GM12878 (cell line): ENCODE measurements at regions not wholly inside any gene's neighbourhood (a gene's known extent, or its start where the extent isn't known, plus 50 kb on each side); places are given as distances from the start of the nearest gene placed in this dataset.

ENCODE experiments used
- ATAC-seq: fragments of 200-7000 bp; cut with Tn5 transposase; 3 replicates; pipeline ENCODE4 v1.9.1; 2020; ENCODE audit warnings: mild to moderate bottlenecking, moderate library complexity
- BruUV-seq: library from RNA; stranded (reverse); fragments of 400-500 nt; replicated peaks from 2 replicates; lab custom pipeline; 2021; lab: Mats Ljungman, UMichigan
- CTCF ChIA-PET: fragments of 300-600 bp; sonication (Branson Sonifier 250); formaldehyde crosslinking; extraction: SDS; loops from one replicate; lab custom pipeline; 2021; ENCODE audit warnings: inconsistent platforms; lab: Yijun Ruan, JAX
- POLR2A ChIA-PET: fragments of 350-600 bp; formaldehyde crosslinking; extraction: SDS; loops from one replicate; lab custom pipeline; 2021; ENCODE audit warnings: inconsistent platforms; lab: Charles Lee
- RAD21 ChIA-PET: fragments of 300-600 bp; sonication (Branson Sonifier 250); formaldehyde crosslinking; loops from one replicate; lab custom pipeline; 2023; ENCODE audit warnings: antibody characterized with exemption; ENCODE audit not compliant: unreplicated experiment; lab: Charles Lee
- SMC1A ChIA-PET: fragments of 300-600 bp; sonication (Branson Sonifier 250); formaldehyde crosslinking; loops from one replicate; lab custom pipeline; 2023; ENCODE audit not compliant: unreplicated experiment, uncharacterized antibody; lab: Charles Lee
- DNase-seq: peaks from one replicate; pipeline ENCODE4 v3.0.0-alpha.2; 2011; ENCODE audit warnings: low read depth, low spot score
- FAIRE-seq: peaks from 3 replicates; lab custom pipeline; 2011; peaks lifted over from hg19 to GRCh38; lab: Jason Lieb, UNC
- H2AFZ ChIP-seq: 2 replicates; pipeline ENCODE4 v1.6.0; 2011; ENCODE audit warnings: low read depth, low read length, control low read depth; ENCODE audit not compliant: control insufficient read depth
- H3K27ac ChIP-seq: 2 replicates; pipeline ENCODE4 v1.5.1; 2011; ENCODE audit warnings: control low read depth; ENCODE audit not compliant: control insufficient read depth, insufficient read depth
- H3K27me3 ChIP-seq, 2 experiments: replicated peaks in 1 of 2; 2 replicates each; pipeline versions ENCODE4 v1.6.0 to v1.6.1; 2011; ENCODE audit warnings: low read length in 1 of 2; ENCODE audit not compliant: control insufficient read depth in 2 of 2, insufficient read depth in 2 of 2
- H3K36me3 ChIP-seq, 2 experiments: 2 replicates each; pipeline ENCODE4 v1.5.1; 2011; ENCODE audit warnings: low read length in 1 of 2; ENCODE audit not compliant: control insufficient read depth in 2 of 2, insufficient read depth in 2 of 2
- H3K4me1 ChIP-seq: 2 replicates; pipeline ENCODE4 v1.6.1; 2011; ENCODE audit warnings: mild to moderate bottlenecking, low read length, moderate library complexity, mixed read lengths; ENCODE audit not compliant: control insufficient read depth, insufficient read depth
- H3K4me2 ChIP-seq: 2 replicates; pipeline ENCODE4 v1.6.0; 2011; ENCODE audit warnings: control low read depth; ENCODE audit not compliant: control insufficient read depth, insufficient read depth
- H3K4me3 ChIP-seq: fragments of 200-600 bp; sonication (generic); 2 replicates; pipeline ENCODE4 v1.5.1; 2016
- H3K79me2 ChIP-seq: 2 replicates; pipeline ENCODE4 v1.6.0; 2011; ENCODE audit warnings: low read length; ENCODE audit not compliant: control insufficient read depth, insufficient read depth
- H3K9ac ChIP-seq: 2 replicates; pipeline ENCODE4 v1.8.0; 2011; ENCODE audit warnings: low read length, control low read depth, mixed read lengths; ENCODE audit not compliant: control insufficient read depth, insufficient read depth
- H3K9me3 ChIP-seq: replicated peaks from 3 replicates; pipeline ENCODE4 v1.5.1; 2011; ENCODE audit warnings: mild to moderate bottlenecking, low read length; ENCODE audit not compliant: control insufficient read depth, insufficient read depth
- H4K20me1 ChIP-seq: 2 replicates; pipeline ENCODE4 v1.6.0; 2011; ENCODE audit not compliant: control insufficient read depth, insufficient read depth
- CHD1 ChIP-seq: IDR thresholded peaks from 2 replicates; pipeline ENCODE4 v1.6.1; 2012; ENCODE audit warnings: low read depth, low read length, improper control_type of control experiment
- HDAC6 ChIP-seq: fragments of 200-600 bp; sonication (generic); IDR thresholded peaks from one replicate; pipeline ENCODE4 v1.8.0; 2017; ENCODE audit warnings: antibody characterized with exemption; ENCODE audit not compliant: unreplicated experiment
- NR2C1 ChIP-seq: fragments of 450-650 bp; IDR thresholded peaks from 2 replicates; pipeline ENCODE4 v1.6.1; 2017; ENCODE audit warnings: antibody characterized with exemption, mild to moderate bottlenecking, moderate library complexity
- NR2C2 ChIP-seq: IDR thresholded peaks from 2 replicates; pipeline ENCODE4 v1.6.1; 2011; ENCODE audit warnings: borderline replicate concordance, low read depth; ENCODE audit not compliant: control insufficient read depth, insufficient read length
- RCOR1 ChIP-seq: conservative IDR thresholded peaks from 2 replicates; pipeline ENCODE4 v1.6.1; 2012; ENCODE audit warnings: low read depth, low read length, improper control_type of control experiment
- RUNX3 ChIP-seq: IDR thresholded peaks from 2 replicates; pipeline ENCODE4 v1.6.1; 2012; ENCODE audit warnings: low read length, inconsistent platforms
- SUZ12 ChIP-seq: fragments of 200-600 bp; sonication (generic); IDR thresholded peaks from one replicate; pipeline ENCODE4 v1.6.1; 2018; ENCODE audit warnings: antibody characterized with exemption, mild to moderate bottlenecking; ENCODE audit not compliant: unreplicated experiment
- TBL1XR1 ChIP-seq: IDR thresholded peaks from 2 replicates; pipeline ENCODE4 v1.6.1; 2012; ENCODE audit warnings: low read depth, low read length, improper control_type of control experiment
- YBX1 ChIP-seq: fragments of 450-650 bp; IDR thresholded peaks from 2 replicates; pipeline ENCODE4 v1.6.1; 2016; ENCODE audit warnings: antibody characterized with exemption
- ZNF207 ChIP-seq: fragments of 450-650 bp; IDR thresholded peaks from 2 replicates; pipeline ENCODE4 v1.6.1; 2014; ENCODE audit warnings: antibody characterized with exemption, mild to moderate bottlenecking, borderline replicate concordance
- ZNF24 ChIP-seq: fragments of 450-650 bp; IDR thresholded peaks from 2 replicates; pipeline ENCODE4 v1.6.1; 2017; ENCODE audit warnings: antibody characterized with exemption, mild to moderate bottlenecking
- ZNF592 ChIP-seq: fragments of 450-650 bp; IDR thresholded peaks from 2 replicates; pipeline ENCODE4 v1.6.1; 2017; ENCODE audit warnings: mild to moderate bottlenecking, moderate library complexity
- ZNF687 ChIP-seq: fragments of 450-650 bp; IDR thresholded peaks from 2 replicates; pipeline ENCODE4 v1.6.1; 2017; ENCODE audit warnings: mild to moderate bottlenecking, moderate library complexity
- WGBS: methylation state at CpG from one replicate; pipeline ENCODE4 v1.1.6; 2016; ENCODE audit warnings: low lambda C conversion rate; ENCODE audit not compliant: insufficient replicate concordance, insufficient coverage; ENCODE audit errors: missing lambda C conversion rate; 5-methylcytosine and 5-hydroxymethylcytosine counted together
- in situ Hi-C: fragments of 300-500 bp; cut with MboI; formaldehyde crosslinking; loops from 9 replicates; pipeline ENCODE4 v1.14.3; 2018; ENCODE audit warnings: mixed read lengths
- intact Hi-C: fragments of 100-400 bp; cut with micrococcal nuclease; formaldehyde crosslinking; loops from one replicate; pipeline ENCODE4 v1.14.2; 2022; ENCODE audit not compliant: unreplicated experiment

- TF ChIP-seq ZNF687, result no peak
- TF ChIP-seq NR2C1, result no peak
- TF ChIP-seq ZNF207, result no peak
- no peak for TF ChIP-seq RUNX3
- TF ChIP-seq TBL1XR1, result no peak
- TF ChIP-seq NR2C2, result no peak
- no peak for TF ChIP-seq HDAC6
- TF ChIP-seq SUZ12, result no peak
- no peak for TF ChIP-seq RCOR1
- TF ChIP-seq ZNF24, result no peak
Measured at GRCh38 chr21:20760221-20760620, 238.0 kb upstream of the NCAM2 start (continued).

- no peaks in the 10 kb centered on the region for H3K79me2 ChIP-seq
- H3K9ac ChIP-seq, result no peak overlapping the region
- RAD21 ChIA-PET, result no interaction called here
- 56% methylated on average over 1 of the region's 1 CpG for WGBS
- no peak for ATAC-seq
- no peak overlapping the region for H3K4me2 ChIP-seq
- intact Hi-C loops, result no loop called here
- FAIRE-seq, result no peak
- no peaks in the 10 kb centered on the region for H3K36me3 ChIP-seq
- no peaks in the 10 kb centered on the region for H3K27me3 ChIP-seq
- no peak overlapping the region for H3K27ac ChIP-seq
- DNase-seq, result no peak
- no peaks in the 10 kb centered on the region for H3K9me3 ChIP-seq
- no peaks in the 10 kb centered on the region for H4K20me1 ChIP-seq
- no peak overlapping the region for H2AFZ ChIP-seq
- in situ Hi-C loops, result no loop called here
- H3K4me1 ChIP-seq, result no peaks in the 10 kb centered on the region
- BruUV-seq, result no TSS peak
- POLR2A ChIA-PET, result no interaction called here
- CTCF ChIA-PET, result no interaction called here
- no peak for TF ChIP-seq CHD1
- TF ChIP-seq ZNF592, result no peak
- no peak for TF ChIP-seq YBX1
- H3K4me3 ChIP-seq, result no peak overlapping the region
- SMC1A ChIA-PET, result no interaction called here
Measured at GRCh38 chr21:20774737-20775136, 223.5 kb upstream of the NCAM2 start.
